ENCODE measurements at regions not wholly inside any gene's neighbourhood (a gene's known extent, or its start where the extent isn't known, plus 50 kb on each side); places are given as distances from the start of the nearest gene placed in this dataset.

DNA sequence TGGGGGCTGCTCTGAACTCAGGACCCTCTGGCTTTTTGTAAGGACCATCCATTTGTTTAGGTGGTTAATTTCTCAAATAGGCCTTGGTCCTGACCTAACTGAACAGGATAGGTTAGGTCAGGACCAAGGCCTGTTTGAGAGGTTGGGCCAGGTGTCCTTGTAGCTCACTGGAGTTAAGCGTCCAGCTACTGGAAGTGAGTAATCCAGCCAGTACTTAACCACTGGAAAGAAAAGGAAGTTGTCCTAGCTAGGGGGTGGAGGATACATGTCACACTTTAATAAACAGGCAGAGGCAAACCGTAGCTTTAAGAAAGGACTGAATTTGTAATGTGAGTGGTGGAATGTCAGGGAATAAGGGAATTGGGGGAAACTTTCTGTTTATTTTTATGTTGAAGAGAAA is 96.0 kb downstream of the GPR85 start:
- Histone ChIP-seq H2AFZ (no peak overlapping the region), H3K36me3 (ENCODE audit: insufficient read depth) (no peaks in the 10 kb centered on the region), H3K4me1 (ENCODE audit: insufficient read depth) (no peaks in the 10 kb centered on the region), H3F3A (replicated peaks; ENCODE audit: low read depth) (no peaks in the 10 kb centered on the region), H4K20me1 (replicated peaks; ENCODE audit: insufficient read depth) (no peaks in the 10 kb centered on the region), H3K9me2 (ENCODE audit: insufficient read depth) (0 out of 2 replicates have a peak, but pooled peaks cover 2% of the 10 kb centered on the region), H3K27me3 (ENCODE audit: insufficient read depth) (no peaks in the 10 kb centered on the region), H3K4me2 (no peak overlapping the region), H3K4me3 (no peak overlapping the region), H3K79me2 (replicated peaks; ENCODE audit: insufficient read depth) (no peaks in the 10 kb centered on the region), H3K27ac (ENCODE audit: low read depth) (no peak overlapping the region)
- Mint-ChIP-seq H3K4me1 (peaks cover 9% of the 10 kb centered on the region; the same call in 2 of the 3 replicates), H3K4me3 (no peak overlapping the region), H3K27ac (no peak overlapping the region), H3K27me3 (ENCODE audit: insufficient read depth, low read depth, poor library complexity) (no peaks in the 10 kb centered on the region), H3K36me3 (ENCODE audit: low read depth) (no peaks in the 10 kb centered on the region), H3K9me3 (no peaks in the 10 kb centered on the region)
- TF ChIP-seq CTCF (conservative IDR thresholded peaks at IDR 0.05; ENCODE audit: low read depth in 2 of 2) (no peak), POLR2AphosphoS5 (IDR thresholded peaks at IDR 0.05; ENCODE audit: low read depth) (no peak), NANOG (IDR thresholded peaks at IDR 0.05; ENCODE audit: borderline replicate concordance) (no peak), ZNF462 (CRISPR knock-in tag; IDR thresholded peaks at IDR 0.05) (no peak), STAT1 (IDR thresholded peaks at IDR 0.05; ENCODE audit: unreplicated experiment) (no peak)
- DNase-seq (ENCODE audit: low spot score) (no peak), ATAC-seq (no peak)

Measured in GM23338 (cell line).